K562 (cell line): ENCODE measurements at regions not wholly inside any gene's neighbourhood (a gene's known extent, or its start where the extent isn't known, plus 50 kb on each side); places are given as distances from the start of the nearest gene placed in this dataset.
A peak's percentile ranks its signal among the peaks of the same experiment; 100 is the strongest.

Source experiments
- ADNP ChIP-seq: fragments of 200-800 bp; sonication (Bioruptor generic); IDR thresholded peaks from 2 replicates; pipeline ENCODE4 v1.6.1; 2016; ENCODE audit warnings: missing genetic modification characterization, missing compliant biosample characterization
- CCNT2 ChIP-seq: IDR thresholded peaks from 2 replicates; pipeline ENCODE4 v1.6.1; 2011; ENCODE audit warnings: borderline replicate concordance, low read depth, mild to moderate bottlenecking, moderate library complexity, mixed read lengths, low read length; ENCODE audit not compliant: insufficient read length; ENCODE audit errors: extremely low read depth
- GABPA ChIP-seq: fragments of 200-800 bp; sonication (Bioruptor generic); conservative IDR thresholded peaks from 2 replicates; pipeline ENCODE4 v1.6.1; 2016; ENCODE audit warnings: low read depth, missing genetic modification characterization, missing compliant biosample characterization
- GTF2B ChIP-seq: IDR thresholded peaks from 2 replicates; pipeline ENCODE4 v1.6.1; 2011; ENCODE audit not compliant: insufficient read length; ENCODE audit errors: extremely low read depth
- NFYB ChIP-seq: IDR thresholded peaks from 2 replicates; pipeline ENCODE4 v1.6.1; 2011; ENCODE audit warnings: mild to moderate bottlenecking, moderate library complexity; ENCODE audit not compliant: insufficient read length; ENCODE audit errors: extremely low read depth
- PHF20 ChIP-seq: fragments of 450-650 bp; IDR thresholded peaks from 2 replicates; pipeline ENCODE4 v1.6.1; 2018; ENCODE audit not compliant: partially characterized antibody
- SP1 ChIP-seq: sonication (generic); formaldehyde crosslinking; IDR thresholded peaks from 2 replicates; pipeline ENCODE4 v1.8.1; 2022; ENCODE audit warnings: mild to moderate bottlenecking, missing genetic modification reagents
- SRSF7 ChIP-seq: fragments of 200-400 bp; formaldehyde crosslinking; optimal IDR thresholded peaks from 2 replicates; pipeline ENCODE3; 2017; ENCODE audit warnings: mild to moderate bottlenecking, low read depth, low read length
- STAT5B ChIP-seq: fragments of 250-450 bp; sonication (Bioruptor Pico); IDR thresholded peaks from 2 replicates; pipeline ENCODE4 v1.8.0; 2021; ENCODE audit warnings: mild to moderate bottlenecking, inconsistent platforms
- TRIM25 ChIP-seq: fragments of 450-650 bp; IDR thresholded peaks from 2 replicates; pipeline ENCODE4 v1.7.0; 2016; ENCODE audit warnings: borderline replicate concordance
- USF1 ChIP-seq: sonication (generic); formaldehyde crosslinking; IDR thresholded peaks from 2 replicates; pipeline ENCODE4 v1.9.0; 2022; ENCODE audit warnings: mild to moderate bottlenecking, missing genetic modification reagents
- ZBTB40 ChIP-seq, 2 experiments: fragments of 450-650 bp in 1 of 2; sonication (generic) in 1 of 2; formaldehyde crosslinking in 1 of 2; IDR thresholded peaks; 2 replicates each; pipeline versions ENCODE4 v1.7.1 to v1.9.0; 2016 to 2022; ENCODE audit warnings: inconsistent platforms in 1 of 2, mild to moderate bottlenecking in 1 of 2, missing genetic modification reagents in 1 of 2

GRCh38 chr6:15905488-15906419 is 223.1 kb upstream of the MYLIP start (continued):
- TF ChIP-seq ZBTB40 (IDR thresholded peaks at IDR 0.05) (no peak), ZBTB40 (CRISPR knock-in tag; IDR thresholded peaks at IDR 0.05) (no peak), GABPA (peak; percentile 40), PHF20 (no peak), STAT5B (CRISPR knock-in tag) (no peak), NFYB (no peak), CCNT2 (peak; percentile 99), USF1 (CRISPR knock-in tag) (no peak; the same call in 1 of the 2 replicates), SP1 (peak; percentile 73), GTF2B (no peak), ADNP (tag) (peak; percentile 43; the same call in 1 of the 2 replicates), SRSF7 (no peak), TRIM25 (no peak)
